RWPE2 (cell line): ENCODE measurements at regions not wholly inside any gene's neighbourhood (a gene's known extent, or its start where the extent isn't known, plus 50 kb on each side); places are given as distances from the start of the nearest gene placed in this dataset.

Source experiments
- ATAC-seq: fragments of 200-7000 bp; cut with Tn5 transposase; 3 replicates; pipeline ENCODE4 v1.9.1; 2021; ENCODE audit warnings: low read depth
- DNase-seq: peaks from one replicate; pipeline ENCODE4 v3.0.0-alpha.2; 2020; ENCODE audit warnings: low spot score
- H3K27ac ChIP-seq: fragments of 450-650 bp; 2 replicates; pipeline ENCODE4 v1.5.1; 2017; ENCODE audit warnings: mild to moderate bottlenecking; ENCODE audit not compliant: poor library complexity, severe bottlenecking
- H3K27me3 ChIP-seq: fragments of 250-450 bp; sonication (Bioruptor Pico); 2 replicates; pipeline ENCODE4 v1.5.1; 2021; ENCODE audit warnings: mild to moderate bottlenecking, moderate library complexity; ENCODE audit not compliant: insufficient read depth, poor library complexity, severe bottlenecking
- H3K36me3 ChIP-seq: fragments of 250-450 bp; sonication (Bioruptor Pico); 2 replicates; pipeline ENCODE4 v1.5.1; 2020; ENCODE audit warnings: low read depth, mild to moderate bottlenecking, moderate library complexity
- H3K4me1 ChIP-seq: fragments of 250-450 bp; sonication (Bioruptor Pico); 2 replicates; pipeline ENCODE4 v1.5.1; 2021; ENCODE audit warnings: mild to moderate bottlenecking, moderate library complexity; ENCODE audit not compliant: insufficient read depth, poor library complexity, severe bottlenecking
- H3K4me3 ChIP-seq: fragments of 250-450 bp; sonication (Bioruptor Pico); 2 replicates; pipeline ENCODE4 v1.5.1; 2021; ENCODE audit warnings: mild to moderate bottlenecking, moderate library complexity; ENCODE audit not compliant: severe bottlenecking
- H3K9me3 ChIP-seq: fragments of 250-450 bp; sonication (Bioruptor Pico); 2 replicates; pipeline ENCODE4 v1.5.1; 2021; ENCODE audit warnings: mild to moderate bottlenecking, moderate library complexity; ENCODE audit not compliant: severe bottlenecking
- TF ChIP-seq, protein P1 (sequence below): fragments of 450-650 bp; IDR thresholded peaks from one replicate; pipeline ENCODE4 v1.5.1; 2017; ENCODE audit warnings: mild to moderate bottlenecking, moderate library complexity; ENCODE audit not compliant: poor library complexity, severe bottlenecking

DNA sequence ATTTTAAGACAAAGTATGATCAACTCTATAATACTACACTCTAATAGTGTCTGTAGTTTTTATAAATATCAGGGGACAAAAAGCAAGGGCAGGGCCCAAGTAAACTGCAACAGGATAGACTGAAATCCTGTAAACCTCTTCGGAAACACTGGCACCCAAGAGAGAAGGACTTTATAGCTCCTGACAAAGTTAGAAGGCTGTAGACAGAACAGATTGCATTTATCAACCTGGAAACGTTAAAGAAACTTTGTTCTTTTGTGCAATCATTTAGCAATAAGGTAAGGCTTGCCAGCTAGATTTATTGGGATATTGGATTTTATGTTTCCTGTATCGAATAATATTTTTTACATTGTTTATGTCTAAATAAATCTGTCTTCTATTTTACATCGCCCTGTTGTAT lies 91.8 kb upstream of the MAN2A1 start:
- no peak for DNase-seq
- TF ChIP-seq, protein P1, sequence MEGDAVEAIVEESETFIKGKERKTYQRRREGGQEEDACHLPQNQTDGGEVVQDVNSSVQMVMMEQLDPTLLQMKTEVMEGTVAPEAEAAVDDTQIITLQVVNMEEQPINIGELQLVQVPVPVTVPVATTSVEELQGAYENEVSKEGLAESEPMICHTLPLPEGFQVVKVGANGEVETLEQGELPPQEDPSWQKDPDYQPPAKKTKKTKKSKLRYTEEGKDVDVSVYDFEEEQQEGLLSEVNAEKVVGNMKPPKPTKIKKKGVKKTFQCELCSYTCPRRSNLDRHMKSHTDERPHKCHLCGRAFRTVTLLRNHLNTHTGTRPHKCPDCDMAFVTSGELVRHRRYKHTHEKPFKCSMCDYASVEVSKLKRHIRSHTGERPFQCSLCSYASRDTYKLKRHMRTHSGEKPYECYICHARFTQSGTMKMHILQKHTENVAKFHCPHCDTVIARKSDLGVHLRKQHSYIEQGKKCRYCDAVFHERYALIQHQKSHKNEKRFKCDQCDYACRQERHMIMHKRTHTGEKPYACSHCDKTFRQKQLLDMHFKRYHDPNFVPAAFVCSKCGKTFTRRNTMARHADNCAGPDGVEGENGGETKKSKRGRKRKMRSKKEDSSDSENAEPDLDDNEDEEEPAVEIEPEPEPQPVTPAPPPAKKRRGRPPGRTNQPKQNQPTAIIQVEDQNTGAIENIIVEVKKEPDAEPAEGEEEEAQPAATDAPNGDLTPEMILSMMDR: no peak
- Histone ChIP-seq H3K27ac (no peak overlapping the region), H3K36me3 (no peaks in the 10 kb centered on the region), H3K27me3 (no peaks in the 10 kb centered on the region), H3K4me3 (no peak overlapping the region), H3K9me3 (no peaks in the 10 kb centered on the region), H3K4me1 (no peaks in the 10 kb centered on the region)
- ATAC-seq: no peak

DNA sequence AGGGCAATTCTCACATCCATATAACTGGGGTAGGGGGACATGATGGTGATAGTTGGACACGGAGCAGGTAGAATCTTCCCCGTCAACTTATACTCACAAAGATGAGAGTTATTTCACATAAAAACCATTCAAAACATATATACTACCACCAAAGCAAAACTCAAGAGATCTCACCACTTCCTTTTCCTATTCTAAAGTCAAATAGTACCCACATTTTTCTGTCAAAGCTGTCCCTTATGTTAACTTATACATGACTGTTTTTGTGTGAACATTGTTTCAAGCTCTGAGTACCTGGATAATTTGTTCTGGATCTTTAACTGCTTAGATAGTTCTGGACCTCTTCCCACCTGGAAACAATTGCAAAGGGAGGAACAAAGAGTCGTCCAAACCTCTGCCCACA lies 95.5 kb upstream of the MAN2A1 start:
- TF ChIP-seq, protein P1: no peak
- no peak for ATAC-seq

DNA sequence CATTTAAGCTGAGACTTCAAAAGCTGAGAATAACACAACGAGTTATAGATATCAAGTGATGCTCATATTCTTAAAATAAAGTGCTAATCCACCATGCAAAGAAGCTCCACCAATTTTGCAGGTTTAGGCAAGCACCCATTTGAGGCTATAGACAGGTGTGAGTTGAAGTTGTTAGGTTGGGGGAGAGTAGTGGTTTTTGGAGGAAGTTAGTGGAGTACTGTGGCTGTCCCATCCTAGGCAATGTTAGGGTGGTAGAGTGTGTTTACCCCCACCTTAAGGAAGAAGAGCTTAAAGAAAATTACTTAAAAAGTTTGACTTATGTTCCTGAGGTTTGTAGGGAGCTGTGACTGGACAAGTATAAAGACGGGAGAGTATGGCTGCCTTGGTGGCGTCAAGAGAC lies 98.9 kb upstream of the MAN2A1 start:
- ATAC-seq (no peak), DNase-seq (no peak)
- no peaks in the 10 kb centered on the region for H3K4me1 ChIP-seq
- H3K36me3 ChIP-seq: no peaks in the 10 kb centered on the region
- H3K9me3 ChIP-seq: no peaks in the 10 kb centered on the region
- no peaks in the 10 kb centered on the region for H3K27me3 ChIP-seq
- no peak overlapping the region for H3K27ac ChIP-seq
- TF ChIP-seq, protein P1: no peak
- H3K4me3 ChIP-seq: no peak overlapping the region

More for the DNA sequence above, 95.5 kb upstream of the MAN2A1 start:
- Histone ChIP-seq H3K27ac (no peak overlapping the region), H3K4me1 (no peaks in the 10 kb centered on the region), H3K9me3 (no peaks in the 10 kb centered on the region), H3K4me3 (no peak overlapping the region), H3K36me3 (no peaks in the 10 kb centered on the region), H3K27me3 (no peaks in the 10 kb centered on the region)
- no peak for DNase-seq

DNA sequence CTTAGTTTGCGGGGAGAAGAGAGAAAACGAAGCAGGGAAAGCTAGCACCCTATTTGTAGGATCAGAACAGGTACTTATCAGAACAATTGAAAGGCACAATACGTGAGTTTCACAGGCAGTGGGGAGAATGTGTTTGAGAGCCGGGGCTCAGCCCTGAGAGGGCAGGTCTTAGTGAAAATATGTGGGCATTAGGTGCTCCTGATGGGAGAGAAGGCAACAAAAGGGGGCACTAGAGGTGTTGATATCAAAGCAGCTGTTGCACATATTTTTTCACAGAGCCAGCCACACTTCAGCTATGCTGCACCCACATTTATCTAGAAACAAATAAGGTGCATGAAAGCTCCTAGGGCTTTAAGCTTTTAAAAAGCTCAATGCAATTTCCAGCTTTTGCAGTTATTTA lies 99.7 kb upstream of the MAN2A1 start:
- H3K4me1 ChIP-seq: no peaks in the 10 kb centered on the region

DNA sequence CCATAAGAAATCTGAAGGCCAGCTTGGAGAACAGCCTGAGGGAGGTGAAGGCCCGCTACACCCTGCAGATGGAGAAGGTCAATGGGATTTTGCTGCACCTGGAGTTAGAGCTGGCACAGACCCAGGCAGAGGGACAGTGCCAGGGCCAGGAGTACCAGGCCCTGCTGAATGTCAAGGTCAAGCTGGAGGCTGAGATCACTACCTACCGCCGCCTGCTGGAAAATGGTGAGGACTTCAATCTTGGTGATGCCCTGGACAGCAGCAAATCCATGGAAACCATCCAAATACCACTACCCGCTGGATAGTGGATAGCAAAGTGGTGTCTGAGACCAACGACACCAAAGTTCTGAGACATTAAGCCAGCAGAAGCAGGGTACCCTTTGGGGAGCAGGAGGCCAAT lies 100.5 kb upstream of the MAN2A1 start:
- Histone ChIP-seq H3K27me3 (no peaks in the 10 kb centered on the region), H3K4me1 (no peaks in the 10 kb centered on the region), H3K4me3 (no peak overlapping the region), H3K27ac (no peak overlapping the region), H3K36me3 (no peaks in the 10 kb centered on the region), H3K9me3 (no peaks in the 10 kb centered on the region)
- TF ChIP-seq, protein P1: no peak
- ATAC-seq: no peak
- DNase-seq: no peak

More for the DNA sequence above, 99.7 kb upstream of the MAN2A1 start:
- Histone ChIP-seq H3K27me3 (no peaks in the 10 kb centered on the region), H3K9me3 (no peaks in the 10 kb centered on the region), H3K27ac (no peak overlapping the region), H3K36me3 (no peaks in the 10 kb centered on the region), H3K4me3 (no peak overlapping the region)
- ATAC-seq: peak; percentile 49; the same call in 2 of the 3 replicates
- DNase-seq: no peak
- TF ChIP-seq, protein P1: peak; percentile 7
